ENCODE measurements at regions not wholly inside any gene's neighbourhood (a gene's known extent, or its start where the extent isn't known, plus 50 kb on each side); places are given as distances from the start of the nearest gene placed in this dataset.

GRCh38 chr2:6310256-6311215 is 555.2 kb downstream of the CMPK2 start (continued):
- TF ChIP-seq REST (IDR thresholded peaks at IDR 0.05; ENCODE audit: low read depth, low read length) (no peak), RAD21 (IDR thresholded peaks at IDR 0.05; ENCODE audit: low read length) (peak; percentile 3; the same call in 1 of the 2 replicates), EP300 (IDR thresholded peaks at IDR 0.05; ENCODE audit: borderline replicate concordance in 1 of 2, low read depth in 1 of 2, low read length in 1 of 2) (peak in 1 of 2 experiments; percentile 53; a peak in 1 of 4 replicates)

GRCh38 chr2:6312367-6312766 is 553.3 kb downstream of the CMPK2 start:
- no peak overlapping the region for H3K9ac ChIP-seq
- TF ChIP-seq GATA2 (CRISPR knock-in tag; IDR thresholded peaks at IDR 0.05) (no peak; the same call in 1 of the 2 replicates), POLR2AphosphoS5 (IDR thresholded peaks at IDR 0.05; ENCODE audit: low read depth, low read length) (no peak), RAD21 (IDR thresholded peaks at IDR 0.05; ENCODE audit: low read length) (no peak), USF1 (IDR thresholded peaks at IDR 0.05; ENCODE audit: borderline replicate concordance, low read depth) (no peak), TCF12 (IDR thresholded peaks at IDR 0.05) (no peak), GABPA (IDR thresholded peaks at IDR 0.05; ENCODE audit: low read depth) (no peak), JUND (IDR thresholded peaks at IDR 0.05) (no peak), FOXM1 (IDR thresholded peaks at IDR 0.05; ENCODE audit: low read depth) (no peak), ELF1 (IDR thresholded peaks at IDR 0.05) (no peak), RCOR1 (IDR thresholded peaks at IDR 0.05; ENCODE audit: low read length) (no peak), NRF1 (IDR thresholded peaks at IDR 0.05; ENCODE audit: low read depth, low read length) (no peak), RXRA (IDR thresholded peaks at IDR 0.05; ENCODE audit: borderline replicate concordance, low read depth) (no peak), MAX (IDR thresholded peaks at IDR 0.05; ENCODE audit: low read depth) (no peak), EZH2phosphoT487 (IDR thresholded peaks at IDR 0.05; ENCODE audit: borderline replicate concordance, low read depth) (no peak), YY1 (IDR thresholded peaks at IDR 0.05; ENCODE audit: low read depth) (no peak), USF2 (IDR thresholded peaks at IDR 0.05; ENCODE audit: borderline replicate concordance, low read depth, low read length) (no peak), CTCF (IDR thresholded peaks at IDR 0.05) (no peak)
- CTCF ChIA-PET, result no interaction called here

More at GRCh38 chr2:6312367-6312766, 553.3 kb downstream of the CMPK2 start:
- Histone ChIP-seq H3F3A (replicated peaks; ENCODE audit: insufficient read depth) (no peaks in the 10 kb centered on the region), H3K27me3 (ENCODE audit: insufficient read depth) (no peaks in the 10 kb centered on the region), H3K9me2 (no peaks in the 10 kb centered on the region), H3K36me3 (replicated peaks in 1 of 2; ENCODE audit: control insufficient read depth in 1 of 2, insufficient read depth in 2 of 2, low read length in 1 of 2) (no peaks in the 10 kb centered on the region), H3K4me2 (no peak overlapping the region), H3K4me1 (ENCODE audit: control insufficient read depth in 1 of 2, insufficient read depth in 2 of 2, low read depth in 1 of 2, low read length in 1 of 2) (peaks cover 0 to 28% of the 10 kb centered on the region in 2 experiments; a peak in 3 of 4 replicates), H3K4me3 (ENCODE audit: low read depth in 2 of 2, low read length in 1 of 2) (no peak overlapping the region), H3K27ac (ENCODE audit: low read depth in 2 of 2, low read length in 1 of 2) (no peak overlapping the region), H3K9me3 (no peaks in the 10 kb centered on the region), H3K79me2 (ENCODE audit: insufficient read depth) (no peaks in the 10 kb centered on the region), H4K20me1 (ENCODE audit: insufficient read depth) (no peaks in the 10 kb centered on the region), H2AFZ (ENCODE audit: low read depth) (no peak overlapping the region)
- POLR2A ChIA-PET, result no interaction called here
- no peak for DNase-seq
- 39% methylated on average over 6 of the region's 6 CpGs for WGBS (ENCODE audit: low lambda C conversion rate)

Data from SK-N-SH (cell line).